Sigmoid colon (tissue), 6 donors: ENCODE measurements at regions not wholly inside any gene's neighbourhood (a gene's known extent, or its start where the extent isn't known, plus 50 kb on each side); places are given as distances from the start of the nearest gene placed in this dataset.

Experiments
- DNase-seq: peaks from one replicate; pipeline ENCODE4 v3.0.0-alpha.2; 2019
- H3K27ac ChIP-seq, 4 donors: fragments of 200-600 bp; sonication (generic); one replicate each; pipeline ENCODE4 v1.5.1; 2016 to 2019; ENCODE audit warnings: mild to moderate bottlenecking in 1 of 4
- H3K27me3 ChIP-seq, 3 donors: fragments of 200-600 bp; sonication (generic); one replicate each; pipeline ENCODE4 v1.5.1; 2019; ENCODE audit warnings: mild to moderate bottlenecking in 1 of 3
- H3K36me3 ChIP-seq, 4 donors: fragments of 200-600 bp; sonication (generic); one replicate each; pipeline ENCODE4 v1.5.1; 2016 to 2019
- H3K4me1 ChIP-seq, 4 donors: fragments of 200-600 bp; sonication (generic); one replicate each; pipeline ENCODE4 v1.5.1; 2017 to 2019
- H3K4me3 ChIP-seq, 4 donors: fragments of 200-600 bp; sonication (generic); one replicate each; pipeline ENCODE4 v1.5.1; 2017 to 2019; ENCODE audit warnings: mild to moderate bottlenecking in 2 of 4, moderate library complexity in 1 of 4
- H3K9me3 ChIP-seq, 4 donors: fragments of 200-600 bp in 3 of 4; sonication (generic) in 3 of 4; one replicate each; pipeline versions ENCODE4 v1.5.1 to v1.6.1; 2013 to 2019
- EP300 ChIP-seq, 4 donors: sonication (generic); formaldehyde crosslinking; IDR thresholded peaks; one replicate each; pipeline ENCODE4 v1.6.1; 2017; ENCODE audit warnings: antibody characterized with exemption in 4 of 4
- POLR2A ChIP-seq, 2 donors: fragments of 450-650 bp; IDR thresholded peaks; one replicate each; pipeline ENCODE4 v1.6.1; 2016; ENCODE audit warnings: antibody characterized with exemption in 2 of 2, mild to moderate bottlenecking in 2 of 2, moderate library complexity in 2 of 2
- POLR2AphosphoS5 ChIP-seq, 4 donors: sonication (generic); formaldehyde crosslinking; IDR thresholded peaks; one replicate each; pipeline ENCODE4 v1.6.1; 2017; ENCODE audit warnings: antibody characterized with exemption in 4 of 4
- WGBS, 2 donors: extraction: QIAGEN DNeasy Blood & Tissue Kit; methylation state at CpG; one replicate each; pipeline ENCODE4 v1.1.7; 2013; 5-methylcytosine and 5-hydroxymethylcytosine counted together
- intact Hi-C: fragments of 100-400 bp; cut with DNase I; formaldehyde crosslinking; loops from one replicate; pipeline ENCODE4 v1.15.1; 2023
- TF ChIP-seq, protein P1 (sequence below), 4 experiments: fragments of 450-650 bp in 3 of 4; fragments of 200-600 bp in 1 of 4; IDR thresholded peaks; one replicate each; pipeline ENCODE4 v1.5.1; 2016 to 2019; ENCODE audit warnings: antibody characterized with exemption in 4 of 4, mild to moderate bottlenecking in 3 of 4, moderate library complexity in 2 of 4
- donor health status: healthy with polysubstance abuse.
- donor health status: healthy.

DNA sequence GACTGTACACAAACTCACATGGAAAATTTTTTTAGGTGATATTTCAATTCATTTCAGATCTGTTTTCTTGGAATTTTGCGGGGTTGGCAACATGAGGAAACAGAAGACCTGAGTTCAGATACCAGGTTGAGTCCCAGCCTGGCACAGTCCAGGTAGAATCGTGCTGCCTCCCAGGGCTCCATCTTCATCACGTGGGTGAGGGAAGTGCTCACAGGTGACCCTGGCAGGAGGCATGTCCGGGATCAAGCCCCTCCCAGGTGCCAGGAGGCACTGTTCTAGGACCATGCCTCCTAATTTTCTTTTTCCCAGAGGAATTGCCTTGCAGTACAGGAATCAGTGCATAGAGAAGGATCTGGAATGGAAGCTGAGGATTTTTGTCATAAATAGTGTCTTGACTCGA is 318.3 kb upstream of the IRX4 start:
- peaks cover 0 to 19% (median 0%) of the 10 kb centered on the region in 3 donors for H3K27me3 ChIP-seq
- no peak for DNase-seq

DNA sequence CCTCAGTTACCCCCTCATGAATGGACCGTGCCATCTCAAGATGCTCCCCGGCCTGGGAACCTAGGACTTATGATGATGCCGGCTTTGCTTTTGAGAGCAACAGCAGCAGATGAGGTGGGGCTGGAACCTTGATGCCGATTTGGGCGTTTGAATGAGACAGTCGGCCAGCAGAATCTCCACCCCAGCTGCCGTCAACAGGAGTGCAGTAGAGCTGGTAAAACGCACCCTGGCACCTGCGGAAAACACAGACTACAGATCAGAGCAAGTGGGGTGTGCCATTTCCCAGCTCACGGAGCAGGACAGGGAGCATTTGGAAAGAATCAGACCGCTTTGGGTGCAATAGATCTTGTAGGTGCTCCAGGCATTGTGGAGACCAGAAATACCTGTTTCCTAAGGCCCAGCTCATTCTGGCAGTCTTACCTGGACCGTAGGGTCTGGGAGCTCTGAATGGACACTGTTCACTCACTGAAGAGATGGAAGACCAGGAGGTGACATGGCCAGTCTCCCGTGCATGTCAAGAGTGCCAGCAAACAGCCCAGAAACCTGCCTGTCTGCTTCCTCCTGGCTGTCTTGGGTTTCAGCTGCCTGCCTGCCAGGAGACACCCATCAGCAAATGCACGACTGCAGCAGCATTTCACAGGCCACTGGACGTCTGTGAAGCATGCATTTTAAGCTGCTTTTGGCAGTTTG is 317.7 kb upstream of the IRX4 start:
- Histone ChIP-seq H3K27me3 (peaks cover 0 to 19% (median 0%) of the 10 kb centered on the region in 3 donors), H3K36me3 (no peaks in the 10 kb centered on the region), H3K9me3 (peaks cover 0 to 2% (median 0%) of the 10 kb centered on the region in 4 donors), H3K4me1 (no peaks in the 10 kb centered on the region), H3K4me3 (no peak overlapping the region), H3K27ac (no peak overlapping the region)
- DNase-seq = no peak
- intact Hi-C loops = no loop called here
- TF ChIP-seq, protein P1, sequence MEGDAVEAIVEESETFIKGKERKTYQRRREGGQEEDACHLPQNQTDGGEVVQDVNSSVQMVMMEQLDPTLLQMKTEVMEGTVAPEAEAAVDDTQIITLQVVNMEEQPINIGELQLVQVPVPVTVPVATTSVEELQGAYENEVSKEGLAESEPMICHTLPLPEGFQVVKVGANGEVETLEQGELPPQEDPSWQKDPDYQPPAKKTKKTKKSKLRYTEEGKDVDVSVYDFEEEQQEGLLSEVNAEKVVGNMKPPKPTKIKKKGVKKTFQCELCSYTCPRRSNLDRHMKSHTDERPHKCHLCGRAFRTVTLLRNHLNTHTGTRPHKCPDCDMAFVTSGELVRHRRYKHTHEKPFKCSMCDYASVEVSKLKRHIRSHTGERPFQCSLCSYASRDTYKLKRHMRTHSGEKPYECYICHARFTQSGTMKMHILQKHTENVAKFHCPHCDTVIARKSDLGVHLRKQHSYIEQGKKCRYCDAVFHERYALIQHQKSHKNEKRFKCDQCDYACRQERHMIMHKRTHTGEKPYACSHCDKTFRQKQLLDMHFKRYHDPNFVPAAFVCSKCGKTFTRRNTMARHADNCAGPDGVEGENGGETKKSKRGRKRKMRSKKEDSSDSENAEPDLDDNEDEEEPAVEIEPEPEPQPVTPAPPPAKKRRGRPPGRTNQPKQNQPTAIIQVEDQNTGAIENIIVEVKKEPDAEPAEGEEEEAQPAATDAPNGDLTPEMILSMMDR (IDR thresholded peaks at IDR 0.05) = no peak
- TF ChIP-seq POLR2AphosphoS5 (IDR thresholded peaks at IDR 0.05) (no peak), POLR2A (IDR thresholded peaks at IDR 0.05) (no peak), EP300 (IDR thresholded peaks at IDR 0.05) (no peak)
- 66 to 75% methylated on average over 15 of the region's 15 CpGs for WGBS, 2 donors

More for the DNA sequence above, 318.3 kb upstream of the IRX4 start:
- Histone ChIP-seq H3K4me1 (no peaks in the 10 kb centered on the region), H3K9me3 (no peaks in the 10 kb centered on the region), H3K27ac (no peak overlapping the region), H3K4me3 (no peak overlapping the region), H3K36me3 (no peaks in the 10 kb centered on the region)
- 60 to 76% methylated on average over 5 of the region's 5 CpGs for whole genome bisulfite sequencing, 2 donors
- TF ChIP-seq EP300 (IDR thresholded peaks at IDR 0.05) (no peak), POLR2A (IDR thresholded peaks at IDR 0.05) (no peak), POLR2AphosphoS5 (IDR thresholded peaks at IDR 0.05) (no peak)
- TF ChIP-seq, protein P1 (IDR thresholded peaks at IDR 0.05) = no peak
- intact Hi-C loops = no loop called here

DNA sequence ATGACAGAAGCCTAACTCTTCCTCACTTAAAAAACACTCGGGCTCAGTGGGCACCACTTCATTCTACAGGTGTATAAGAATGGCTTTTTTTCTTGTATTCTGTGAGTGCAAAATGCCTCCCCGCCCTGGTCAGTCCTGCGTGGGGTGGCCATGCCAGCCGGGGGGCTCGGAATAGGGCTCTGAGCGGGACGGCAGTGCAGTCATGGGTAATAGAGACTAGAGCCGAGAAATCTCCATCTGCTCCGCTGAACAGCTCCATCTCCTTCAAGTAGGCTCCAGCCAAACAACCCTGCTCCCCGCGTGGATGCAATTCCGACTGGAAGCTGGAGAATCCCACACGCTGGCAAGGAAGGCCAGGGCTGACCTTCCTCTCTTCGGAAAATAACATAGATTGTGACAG is 317.0 kb upstream of the IRX4 start:
- Histone ChIP-seq H3K27me3 (peaks cover 0 to 19% (median 0%) of the 10 kb centered on the region in 3 donors), H3K27ac (no peak overlapping the region), H3K9me3 (peaks cover 0 to 6% (median 0%) of the 10 kb centered on the region in 4 donors), H3K4me1 (no peaks in the 10 kb centered on the region), H3K36me3 (no peaks in the 10 kb centered on the region), H3K4me3 (no peak overlapping the region)
- intact Hi-C loops = no loop called here
- 85 to 86% methylated on average over 14 of the region's 14 CpGs for WGBS, 2 donors
- TF ChIP-seq, protein P1 (IDR thresholded peaks at IDR 0.05) = no peak
- TF ChIP-seq POLR2AphosphoS5 (IDR thresholded peaks at IDR 0.05) (no peak), POLR2A (IDR thresholded peaks at IDR 0.05) (no peak), EP300 (IDR thresholded peaks at IDR 0.05) (no peak)
- no peak for DNase-seq

DNA sequence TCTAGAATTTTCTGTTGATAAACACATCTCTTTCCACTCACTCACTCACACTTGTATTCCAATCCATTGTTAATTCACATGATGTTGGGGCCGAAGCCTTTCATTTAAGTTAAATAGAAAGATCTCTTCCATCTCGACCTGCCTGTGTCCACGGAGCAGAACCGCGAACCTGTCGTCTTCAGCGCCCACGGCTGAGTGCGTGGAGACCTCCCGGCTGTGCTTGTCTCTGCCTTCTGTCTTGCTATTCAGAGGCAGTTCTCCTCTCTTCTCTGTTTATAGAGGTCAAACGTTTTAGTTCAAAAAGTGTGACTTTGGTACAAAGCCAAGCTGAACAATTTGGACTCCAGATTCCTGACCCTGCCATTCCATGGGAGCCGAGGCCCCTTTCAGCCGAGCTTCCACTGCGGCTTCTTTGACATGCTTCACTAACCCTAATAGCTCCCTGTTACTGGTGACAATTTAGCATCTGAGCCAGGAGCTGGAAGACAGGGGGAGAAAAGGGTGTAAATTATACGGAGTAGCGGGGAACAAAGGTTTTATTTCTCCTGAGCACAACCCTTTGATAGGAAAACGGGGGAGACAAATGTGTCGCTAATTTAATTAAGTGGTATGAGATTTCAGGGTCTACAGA is 314.4 kb upstream of the IRX4 start:
- intact Hi-C loops = no loop called here
- Histone ChIP-seq H3K27ac (no peak overlapping the region), H3K9me3 (peaks cover 0 to 6% (median 0%) of the 10 kb centered on the region in 4 donors), H3K4me3 (no peak overlapping the region), H3K4me1 (no peaks in the 10 kb centered on the region), H3K27me3 (peaks cover 0 to 19% (median 0%) of the 10 kb centered on the region in 3 donors), H3K36me3 (no peaks in the 10 kb centered on the region)
- WGBS, 2 donors = 62 to 73% methylated on average over 18 of the region's 18 CpGs
- no peak for TF ChIP-seq POLR2A (IDR thresholded peaks at IDR 0.05)
- no peak for TF ChIP-seq EP300 (IDR thresholded peaks at IDR 0.05)
- no peak for TF ChIP-seq POLR2AphosphoS5 (IDR thresholded peaks at IDR 0.05)
- TF ChIP-seq, protein P1 (IDR thresholded peaks at IDR 0.05) = no peak
- no peak for DNase-seq
